ENCODE measurements at regions not wholly inside any gene's neighbourhood (a gene's known extent, or its start where the extent isn't known, plus 50 kb on each side); places are given as distances from the start of the nearest gene placed in this dataset.

DNA sequence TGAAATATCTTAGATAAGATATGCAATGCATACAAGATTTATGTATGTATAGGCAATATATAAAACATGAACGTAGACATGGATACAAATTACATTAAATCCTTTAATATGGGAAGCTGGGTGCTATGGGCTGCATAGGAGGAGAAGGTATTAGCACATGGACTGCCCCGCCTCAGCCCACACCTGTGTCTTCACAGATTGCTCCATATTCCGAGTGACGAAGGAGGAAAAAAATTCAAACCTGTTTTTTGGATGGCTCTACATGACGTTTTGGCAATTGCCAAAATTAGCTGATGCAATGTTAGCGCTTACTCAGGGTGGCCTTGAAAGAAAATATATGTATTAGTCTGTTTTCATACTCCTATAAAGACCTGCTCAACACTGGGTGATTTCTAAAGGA is 223.4 kb upstream of the SLCO3A1 start:
- no peak for TF ChIP-seq CTCF (IDR thresholded peaks at IDR 0.05)
- no peak for TF ChIP-seq POLR2A (IDR thresholded peaks at IDR 0.05)
- TF ChIP-seq POLR2AphosphoS5 (IDR thresholded peaks at IDR 0.05): no peak

Data from gastroesophageal sphincter (tissue), 3 donors.